ENCODE measurements at regions not wholly inside any gene's neighbourhood (a gene's known extent, or its start where the extent isn't known, plus 50 kb on each side); places are given as distances from the start of the nearest gene placed in this dataset.

DNA sequence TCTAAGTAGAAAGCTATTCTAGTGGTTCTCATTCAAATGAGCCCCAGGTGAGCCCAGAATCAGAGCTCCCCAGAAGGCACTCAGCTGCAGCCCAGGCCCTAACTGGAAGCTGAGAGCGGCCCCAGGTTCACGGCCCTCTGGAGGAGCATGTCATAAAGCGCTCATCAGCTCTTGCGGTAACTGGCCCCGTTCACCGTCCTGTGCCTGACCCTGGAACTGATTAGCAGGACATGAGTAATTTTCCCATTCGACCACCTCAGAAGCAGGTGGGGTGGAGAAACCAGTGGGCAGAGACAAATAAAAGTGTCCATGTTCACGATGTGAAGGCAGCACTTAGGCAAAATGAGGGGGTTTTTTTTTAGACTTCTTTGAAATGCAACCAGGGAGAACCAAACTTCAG, 136.1 kb upstream of the LYZL2 start:
- H3K9ac ChIP-seq (ENCODE audit: low read length in 3 of 3): no peak overlapping the region
- H3K4me3 ChIP-seq (ENCODE audit: low read length in 3 of 3): no peak overlapping the region
- H3K4me1 ChIP-seq (ENCODE audit: control insufficient read depth in 2 of 3, insufficient read depth in 2 of 3, low read depth in 1 of 3, low read length in 3 of 3): no peaks in the 10 kb centered on the region
- TF ChIP-seq, protein P1, sequence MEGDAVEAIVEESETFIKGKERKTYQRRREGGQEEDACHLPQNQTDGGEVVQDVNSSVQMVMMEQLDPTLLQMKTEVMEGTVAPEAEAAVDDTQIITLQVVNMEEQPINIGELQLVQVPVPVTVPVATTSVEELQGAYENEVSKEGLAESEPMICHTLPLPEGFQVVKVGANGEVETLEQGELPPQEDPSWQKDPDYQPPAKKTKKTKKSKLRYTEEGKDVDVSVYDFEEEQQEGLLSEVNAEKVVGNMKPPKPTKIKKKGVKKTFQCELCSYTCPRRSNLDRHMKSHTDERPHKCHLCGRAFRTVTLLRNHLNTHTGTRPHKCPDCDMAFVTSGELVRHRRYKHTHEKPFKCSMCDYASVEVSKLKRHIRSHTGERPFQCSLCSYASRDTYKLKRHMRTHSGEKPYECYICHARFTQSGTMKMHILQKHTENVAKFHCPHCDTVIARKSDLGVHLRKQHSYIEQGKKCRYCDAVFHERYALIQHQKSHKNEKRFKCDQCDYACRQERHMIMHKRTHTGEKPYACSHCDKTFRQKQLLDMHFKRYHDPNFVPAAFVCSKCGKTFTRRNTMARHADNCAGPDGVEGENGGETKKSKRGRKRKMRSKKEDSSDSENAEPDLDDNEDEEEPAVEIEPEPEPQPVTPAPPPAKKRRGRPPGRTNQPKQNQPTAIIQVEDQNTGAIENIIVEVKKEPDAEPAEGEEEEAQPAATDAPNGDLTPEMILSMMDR (IDR thresholded peaks at IDR 0.05; ENCODE audit: borderline replicate concordance, extremely low read depth, insufficient read depth): no peak
- H3K27me3 ChIP-seq (ENCODE audit: control insufficient read depth, insufficient read depth, low read length): no peaks in the 10 kb centered on the region
- no peaks in the 10 kb centered on the region for H3K36me3 ChIP-seq (ENCODE audit: control insufficient read depth in 2 of 3, insufficient read depth in 3 of 3, low read length in 3 of 3)
- peaks cover 2 to 12% (median 3%) of the 10 kb centered on the region in 3 donors for H3K9me3 ChIP-seq (ENCODE audit: control insufficient read depth in 2 of 3, insufficient read depth in 1 of 3, low read length in 3 of 3)
- no peak overlapping the region for H3K27ac ChIP-seq (ENCODE audit: low read depth in 2 of 2, low read length in 2 of 2)
- intact Hi-C loops (cut with DNase I): no loop called here
- FAIRE-seq (no peak), DNase-seq (peak in 2 of 5 donors; percentile 49 to 51)

DNA sequence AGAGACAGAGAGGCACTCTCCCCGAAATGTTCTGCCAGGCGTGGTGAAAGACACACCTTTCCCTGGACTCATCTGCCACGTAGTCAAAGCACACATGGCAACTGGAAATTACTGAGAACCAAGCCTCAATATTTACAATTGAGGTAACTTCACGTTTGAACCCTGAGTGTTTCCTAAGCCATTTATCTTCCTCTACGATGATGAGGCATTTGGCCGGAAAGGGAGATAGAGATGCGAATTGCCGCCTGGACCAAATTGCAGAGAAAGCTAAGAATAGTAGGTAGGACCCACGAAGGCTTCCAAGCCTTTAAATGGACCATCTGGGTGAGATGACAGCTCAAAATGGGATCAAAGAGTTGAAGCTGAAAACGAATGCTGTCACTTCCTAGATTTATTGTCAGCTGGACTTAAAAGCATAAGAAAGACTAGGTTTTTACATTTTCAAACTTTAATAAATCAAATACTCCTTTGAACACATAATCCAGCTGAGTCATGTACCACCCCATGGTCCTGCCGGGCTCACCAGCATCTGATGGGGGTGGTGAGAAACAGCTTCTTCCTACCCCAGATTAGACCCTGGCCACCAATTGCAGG, 135.6 kb upstream of the LYZL2 start:
- intact Hi-C loops (cut with DNase I): no loop called here
- H3K36me3 ChIP-seq (ENCODE audit: control insufficient read depth in 2 of 3, insufficient read depth in 3 of 3, low read length in 3 of 3): no peaks in the 10 kb centered on the region
- TF ChIP-seq, protein P1 (IDR thresholded peaks at IDR 0.05; ENCODE audit: borderline replicate concordance, extremely low read depth, insufficient read depth): no peak
- no peaks in the 10 kb centered on the region for H3K27me3 ChIP-seq (ENCODE audit: control insufficient read depth, insufficient read depth, low read length)
- H3K27ac ChIP-seq (ENCODE audit: low read depth in 2 of 2, low read length in 2 of 2): no peak overlapping the region
- FAIRE-seq: no peak
- peak in 1 of 5 donors; percentile 62 for DNase-seq
- no peak overlapping the region for H3K9ac ChIP-seq (ENCODE audit: low read length in 3 of 3)
- H3K4me1 ChIP-seq (ENCODE audit: control insufficient read depth in 2 of 3, insufficient read depth in 2 of 3, low read depth in 1 of 3, low read length in 3 of 3): no peaks in the 10 kb centered on the region
- H3K4me3 ChIP-seq (ENCODE audit: low read length in 3 of 3): no peak overlapping the region
- peaks cover 0 to 7% (median 0%) of the 10 kb centered on the region in 3 donors for H3K9me3 ChIP-seq (ENCODE audit: control insufficient read depth in 2 of 3, insufficient read depth in 1 of 3, low read length in 3 of 3)

DNA sequence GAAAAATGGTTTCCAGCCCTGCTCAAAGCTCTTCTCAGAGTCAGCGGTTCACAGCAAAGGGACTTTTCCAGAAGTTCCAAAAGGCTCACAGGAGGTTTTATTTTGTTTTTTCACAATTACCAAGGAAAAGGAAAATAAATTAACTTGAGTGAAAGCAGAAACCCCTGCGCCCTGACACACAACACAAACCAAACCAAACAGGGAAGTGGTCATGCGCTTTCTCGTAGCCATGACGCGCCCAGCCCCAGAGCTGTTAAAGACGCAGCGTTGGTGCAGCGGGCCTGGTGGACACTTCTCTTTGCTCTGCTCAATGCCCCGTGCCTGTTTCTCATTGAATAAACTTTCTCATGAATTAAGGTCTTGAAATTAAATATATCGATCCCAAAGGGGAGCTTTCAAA, 134.4 kb upstream of the LYZL2 start:
- Histone ChIP-seq H3K9ac (ENCODE audit: low read length in 3 of 3) (no peak overlapping the region), H3K27me3 (ENCODE audit: control insufficient read depth, insufficient read depth, low read length) (no peaks in the 10 kb centered on the region), H3K4me3 (ENCODE audit: low read length in 3 of 3) (no peak overlapping the region), H3K9me3 (ENCODE audit: control insufficient read depth in 2 of 3, insufficient read depth in 1 of 3, low read length in 3 of 3) (peaks cover 0 to 4% (median 0%) of the 10 kb centered on the region in 3 donors), H3K36me3 (ENCODE audit: control insufficient read depth in 2 of 3, insufficient read depth in 3 of 3, low read length in 3 of 3) (no peaks in the 10 kb centered on the region), H3K4me1 (ENCODE audit: control insufficient read depth in 2 of 3, insufficient read depth in 2 of 3, low read depth in 1 of 3, low read length in 3 of 3) (no peaks in the 10 kb centered on the region), H3K27ac (ENCODE audit: low read depth in 2 of 2, low read length in 2 of 2) (no peak overlapping the region)
- TF ChIP-seq, protein P1 (IDR thresholded peaks at IDR 0.05; ENCODE audit: borderline replicate concordance, extremely low read depth, insufficient read depth): no peak
- intact Hi-C loops (cut with DNase I): no loop called here
- peak in 2 of 5 donors; percentile 47 to 82 for DNase-seq
- no peak for FAIRE-seq

DNA sequence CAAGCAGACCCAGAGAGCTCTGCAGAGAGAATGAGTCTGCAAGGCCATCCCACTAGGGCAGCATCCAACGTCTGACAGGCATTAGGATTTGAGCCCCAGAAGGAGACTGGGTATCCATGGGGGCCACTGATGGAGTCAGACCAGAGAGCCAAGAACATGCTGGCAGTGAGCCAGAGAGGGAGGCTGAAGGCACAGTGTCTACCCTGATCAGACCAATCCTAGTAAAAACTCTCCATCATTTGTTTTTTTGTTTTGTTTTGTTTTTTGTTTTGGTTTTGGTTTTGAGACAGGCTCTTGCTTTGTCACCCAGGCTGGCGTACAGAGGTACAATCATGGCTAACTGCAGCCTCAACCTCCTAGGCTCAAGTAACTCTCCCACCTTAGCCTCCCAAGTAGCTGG, 133.1 kb upstream of the LYZL2 start:
- Histone ChIP-seq H3K4me1 (ENCODE audit: control insufficient read depth in 2 of 3, insufficient read depth in 2 of 3, low read depth in 1 of 3, low read length in 3 of 3) (no peaks in the 10 kb centered on the region), H3K27me3 (ENCODE audit: control insufficient read depth, insufficient read depth, low read length) (no peaks in the 10 kb centered on the region), H3K9me3 (ENCODE audit: control insufficient read depth in 2 of 3, insufficient read depth in 1 of 3, low read length in 3 of 3) (peaks cover 0 to 4% (median 0%) of the 10 kb centered on the region in 3 donors), H3K36me3 (ENCODE audit: control insufficient read depth in 2 of 3, insufficient read depth in 3 of 3, low read length in 3 of 3) (no peaks in the 10 kb centered on the region), H3K4me3 (ENCODE audit: low read length in 3 of 3) (no peak overlapping the region), H3K27ac (ENCODE audit: low read depth in 2 of 2, low read length in 2 of 2) (no peak overlapping the region), H3K9ac (ENCODE audit: low read length in 3 of 3) (no peak overlapping the region)
- FAIRE-seq (no peak), DNase-seq (no peak)
- TF ChIP-seq, protein P1 (IDR thresholded peaks at IDR 0.05; ENCODE audit: borderline replicate concordance, extremely low read depth, insufficient read depth): no peak
- intact Hi-C loops (cut with DNase I): no loop called here

All from kidney (tissue), 13 donors.